HG03097 (cell line): ENCODE measurements at regions not wholly inside any gene's neighbourhood (a gene's known extent, or its start where the extent isn't known, plus 50 kb on each side); places are given as distances from the start of the nearest gene placed in this dataset.

Experiments
- ATAC-seq: cut with Tn5 transposase; IDR thresholded peaks from one replicate; pipeline ENCODE4 v1.9.1; 2021; ENCODE audit not compliant: unreplicated experiment, low FRiP score

GRCh38 chr4:124230268-124230667 is 482.3 kb downstream of the ANKRD50 start:
- ATAC-seq, result no peak

GRCh38 chr4:124234771-124235170 is 477.8 kb downstream of the ANKRD50 start:
- no peak for ATAC-seq

GRCh38 chr4:124243671-124244366 is 468.7 kb downstream of the ANKRD50 start:
- no peak for ATAC-seq

GRCh38 chr4:124253080-124253479 is 459.5 kb downstream of the ANKRD50 start:
- no peak for ATAC-seq

GRCh38 chr4:124262211-124263179 is 450.0 kb downstream of the ANKRD50 start:
- ATAC-seq, result peak; percentile 93

GRCh38 chr4:124265701-124266100 is 446.8 kb downstream of the ANKRD50 start:
- ATAC-seq, result no peak

- ATAC-seq, result no peak
Observed at GRCh38 chr4:124266721-124267120, 445.8 kb downstream of the ANKRD50 start.

- no peak for ATAC-seq
Observed at GRCh38 chr4:124276461-124276860, 436.1 kb downstream of the ANKRD50 start.

- ATAC-seq, result no peak
Observed at GRCh38 chr4:124277691-124278090, 434.8 kb downstream of the ANKRD50 start.

GRCh38 chr4:124278477-124278876 is 434.1 kb downstream of the ANKRD50 start:
- ATAC-seq, result no peak

- no peak for ATAC-seq
Observed at GRCh38 chr4:124279741-124280140, 432.8 kb downstream of the ANKRD50 start.

- ATAC-seq, result no peak
Observed at GRCh38 chr4:124282301-124282898, 430.1 kb downstream of the ANKRD50 start.

- ATAC-seq, result no peak
Observed at GRCh38 chr4:124288706-124289486, 423.6 kb downstream of the ANKRD50 start.

GRCh38 chr4:124290678-124291077 is 421.9 kb downstream of the ANKRD50 start:
- ATAC-seq, result no peak

GRCh38 chr4:124295413-124295812 is 417.1 kb downstream of the ANKRD50 start:
- ATAC-seq, result no peak

GRCh38 chr4:124304941-124305340 is 407.6 kb downstream of the ANKRD50 start:
- ATAC-seq, result no peak

- no peak for ATAC-seq
Observed at GRCh38 chr4:124306352-124306751, 406.2 kb downstream of the ANKRD50 start.

- no peak for ATAC-seq
Observed at GRCh38 chr4:124307143-124307542, 405.4 kb downstream of the ANKRD50 start.

GRCh38 chr4:124318292-124318691 is 394.2 kb downstream of the ANKRD50 start:
- no peak for ATAC-seq

GRCh38 chr4:124321364-124321763 is 391.2 kb downstream of the ANKRD50 start:
- no peak for ATAC-seq
